ENCODE measurements at regions not wholly inside any gene's neighbourhood (a gene's known extent, or its start where the extent isn't known, plus 50 kb on each side); places are given as distances from the start of the nearest gene placed in this dataset.

DNA sequence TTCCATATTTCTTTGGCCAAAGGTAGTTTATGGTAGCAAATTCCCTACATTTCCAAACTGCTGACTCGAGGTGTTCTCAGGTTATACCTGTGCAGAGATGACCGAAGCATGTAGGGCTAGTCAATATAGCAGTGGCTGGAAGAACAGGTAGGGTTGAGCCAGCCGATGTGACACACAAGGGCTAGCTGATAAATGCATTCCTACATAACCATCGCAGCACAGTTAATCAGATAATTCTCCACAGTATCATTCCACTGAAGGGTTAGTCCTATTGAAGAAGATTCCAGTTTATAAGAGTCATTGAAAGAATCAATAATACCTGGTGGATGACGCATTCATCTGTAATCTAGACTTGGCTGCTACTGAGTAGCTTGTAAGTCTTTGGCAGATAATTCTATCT is 220.0 kb downstream of the KIF20B start:
- no peak for TF ChIP-seq POLR2A (IDR thresholded peaks at IDR 0.05)
- TF ChIP-seq, protein P1, sequence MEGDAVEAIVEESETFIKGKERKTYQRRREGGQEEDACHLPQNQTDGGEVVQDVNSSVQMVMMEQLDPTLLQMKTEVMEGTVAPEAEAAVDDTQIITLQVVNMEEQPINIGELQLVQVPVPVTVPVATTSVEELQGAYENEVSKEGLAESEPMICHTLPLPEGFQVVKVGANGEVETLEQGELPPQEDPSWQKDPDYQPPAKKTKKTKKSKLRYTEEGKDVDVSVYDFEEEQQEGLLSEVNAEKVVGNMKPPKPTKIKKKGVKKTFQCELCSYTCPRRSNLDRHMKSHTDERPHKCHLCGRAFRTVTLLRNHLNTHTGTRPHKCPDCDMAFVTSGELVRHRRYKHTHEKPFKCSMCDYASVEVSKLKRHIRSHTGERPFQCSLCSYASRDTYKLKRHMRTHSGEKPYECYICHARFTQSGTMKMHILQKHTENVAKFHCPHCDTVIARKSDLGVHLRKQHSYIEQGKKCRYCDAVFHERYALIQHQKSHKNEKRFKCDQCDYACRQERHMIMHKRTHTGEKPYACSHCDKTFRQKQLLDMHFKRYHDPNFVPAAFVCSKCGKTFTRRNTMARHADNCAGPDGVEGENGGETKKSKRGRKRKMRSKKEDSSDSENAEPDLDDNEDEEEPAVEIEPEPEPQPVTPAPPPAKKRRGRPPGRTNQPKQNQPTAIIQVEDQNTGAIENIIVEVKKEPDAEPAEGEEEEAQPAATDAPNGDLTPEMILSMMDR (IDR thresholded peaks at IDR 0.05), result no peak

All from body of pancreas (tissue), 4 donors.